GM18499 (cell line): ENCODE measurements at regions not wholly inside any gene's neighbourhood (a gene's known extent, or its start where the extent isn't known, plus 50 kb on each side); places are given as distances from the start of the nearest gene placed in this dataset.
"Not testable (repeated sequence)": the region's sequence is repeated elsewhere in the genome, so short reads cannot be mapped to it uniquely, and the experiment has no call there.

Experiments used
- ATAC-seq: cut with Tn5 transposase; IDR thresholded peaks from one replicate; pipeline ENCODE4 v1.9.1; 2021; ENCODE audit warnings: moderate number of reproducible peaks; ENCODE audit not compliant: insufficient read depth, unreplicated experiment

DNA sequence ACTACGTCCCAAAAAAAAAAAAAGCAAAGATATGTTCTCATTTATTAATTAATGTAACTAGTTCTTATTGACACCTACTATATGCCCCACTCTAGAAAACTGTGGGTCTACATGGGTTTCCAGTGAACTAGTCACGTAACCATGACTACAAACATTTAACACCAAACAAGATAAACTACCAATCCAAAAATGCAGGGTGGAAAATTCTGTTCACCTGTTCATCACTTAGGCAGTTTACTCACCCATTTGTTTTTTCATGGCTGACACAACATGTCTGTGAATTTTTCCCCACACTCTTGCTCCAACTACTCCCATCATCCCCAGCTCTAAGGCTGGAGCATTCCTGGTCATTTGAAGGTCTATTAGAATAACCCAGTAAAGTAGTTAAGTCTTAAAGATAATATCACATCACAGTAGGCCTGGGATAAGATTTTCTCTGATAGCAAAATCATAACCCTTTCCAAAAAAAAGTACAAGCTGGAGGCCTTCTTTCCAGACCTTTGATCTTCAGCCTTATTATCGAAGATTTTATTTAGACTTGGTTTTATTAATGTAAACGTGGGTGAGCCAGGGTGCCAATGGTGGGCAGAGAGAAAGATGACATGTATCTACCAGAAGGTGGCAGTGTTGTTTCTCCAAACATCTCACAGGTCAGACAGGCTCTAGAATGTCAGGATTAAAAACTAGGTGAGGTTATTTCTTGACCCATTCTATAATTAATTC, 61.6 kb upstream of the DAAM1 start:
- ATAC-seq = no peak

GRCh38 chr14:59127437-59127732, 61.1 kb upstream of the DAAM1 start:
- ATAC-seq = no peak

- ATAC-seq = no peak
Observed at GRCh38 chr14:59130462-59130861, 58.0 kb upstream of the DAAM1 start.

DNA sequence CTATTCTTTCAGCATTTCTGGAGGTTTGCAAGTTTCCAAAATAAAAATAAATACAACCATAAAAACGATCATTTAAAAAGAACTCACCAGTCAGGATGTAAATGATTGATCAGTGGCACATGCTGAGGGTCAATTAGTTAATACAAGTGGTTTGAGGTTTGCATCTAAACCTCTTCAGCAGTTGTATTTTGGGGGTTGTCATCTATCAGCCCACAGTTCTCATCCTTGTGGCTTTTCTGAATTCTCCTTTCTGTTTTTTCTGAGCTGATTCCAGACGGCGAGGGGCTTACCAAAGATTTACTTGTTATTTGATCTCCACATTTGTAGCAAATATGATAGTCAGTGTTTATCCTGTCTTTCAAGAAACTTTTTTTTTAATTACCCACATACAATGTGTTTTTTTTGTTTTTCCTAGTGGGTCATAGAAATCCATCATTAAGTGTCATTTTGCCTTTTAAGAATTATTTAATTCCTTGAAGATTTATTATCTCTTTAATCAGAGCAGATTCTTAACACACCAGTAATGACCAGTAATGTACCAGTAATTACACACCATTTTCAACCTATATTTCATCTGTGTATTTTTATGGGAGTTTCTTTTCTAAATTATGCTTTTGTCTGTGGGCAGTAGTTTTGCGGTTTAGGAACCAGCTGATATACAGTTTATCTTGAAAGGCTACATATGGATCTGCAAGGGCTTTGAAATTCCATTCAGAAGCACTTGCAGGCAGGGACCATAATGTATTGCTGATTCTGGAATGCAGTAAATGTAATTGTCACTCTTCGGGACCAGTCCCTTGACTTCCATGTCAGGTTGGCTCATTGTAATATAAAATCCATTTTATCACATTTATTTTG, 56.3 kb upstream of the DAAM1 start:
- no peak for ATAC-seq

GRCh38 chr14:59132796-59133494, 55.5 kb upstream of the DAAM1 start:
- ATAC-seq = no peak

DNA sequence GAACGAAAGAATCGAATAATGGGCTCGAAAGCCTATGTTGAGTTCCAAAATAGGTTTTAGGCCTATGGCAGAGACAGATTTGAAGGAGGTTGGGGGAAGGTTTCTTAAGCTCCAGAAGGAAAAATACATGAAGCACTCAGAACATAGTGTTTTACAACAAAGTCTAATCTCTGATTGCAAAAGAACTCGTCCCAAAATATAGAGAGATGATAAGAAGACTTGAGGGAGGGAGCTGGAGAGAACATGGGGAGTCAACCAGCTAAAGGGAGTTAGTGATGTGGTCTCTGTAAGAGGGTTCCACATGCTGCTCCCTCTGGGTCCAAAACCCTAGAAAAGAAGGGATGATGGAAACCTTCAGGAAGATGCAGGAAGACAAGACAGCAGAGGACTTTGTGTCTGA, 54.8 kb upstream of the DAAM1 start:
- no peak for ATAC-seq

DNA sequence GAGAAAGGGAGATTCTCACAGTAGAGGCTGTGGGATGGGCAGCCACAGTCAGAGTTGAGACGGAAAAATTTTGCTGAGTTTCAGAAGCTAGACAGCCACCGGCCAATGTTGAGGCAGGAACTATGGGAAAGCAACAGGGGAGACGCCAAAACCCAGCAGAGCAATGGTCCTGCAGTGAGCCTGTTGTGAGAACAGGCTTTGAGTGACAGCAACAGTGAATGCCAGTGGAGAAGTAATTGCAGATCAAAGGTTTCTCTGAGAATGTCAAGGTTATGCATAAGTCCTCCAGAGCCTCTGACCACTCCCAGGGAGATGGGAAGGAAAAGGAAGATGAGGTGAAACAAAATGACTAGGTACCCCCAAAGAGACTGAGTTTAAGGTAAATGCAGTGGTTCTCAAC, 54.2 kb upstream of the DAAM1 start:
- ATAC-seq = no peak

GRCh38 chr14:59137256-59137655, 51.2 kb upstream of the DAAM1 start:
- ATAC-seq = no peak

DNA sequence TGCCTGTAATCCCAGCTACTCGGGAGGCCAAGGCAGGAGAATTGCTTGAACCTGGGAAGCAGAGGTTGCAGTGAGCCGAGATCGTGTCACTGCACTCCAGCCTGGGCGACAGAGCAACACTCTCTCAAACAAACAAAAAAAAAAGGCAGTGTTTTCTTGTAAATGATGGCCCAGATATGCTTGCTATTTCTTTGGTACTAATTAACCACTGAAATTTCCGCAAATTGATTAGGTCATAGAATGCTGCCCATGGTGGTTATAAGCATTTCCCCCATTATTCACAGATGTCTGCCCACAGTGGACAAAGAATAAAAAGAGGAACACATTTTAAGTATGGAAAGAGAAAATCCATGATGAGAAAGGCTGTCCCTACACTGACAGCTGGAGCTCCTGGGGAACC, 49.9 kb upstream of the DAAM1 start:
- ATAC-seq = not testable (repeated sequence)
